ENCODE measurements at regions not wholly inside any gene's neighbourhood (a gene's known extent, or its start where the extent isn't known, plus 50 kb on each side); places are given as distances from the start of the nearest gene placed in this dataset.

DNA sequence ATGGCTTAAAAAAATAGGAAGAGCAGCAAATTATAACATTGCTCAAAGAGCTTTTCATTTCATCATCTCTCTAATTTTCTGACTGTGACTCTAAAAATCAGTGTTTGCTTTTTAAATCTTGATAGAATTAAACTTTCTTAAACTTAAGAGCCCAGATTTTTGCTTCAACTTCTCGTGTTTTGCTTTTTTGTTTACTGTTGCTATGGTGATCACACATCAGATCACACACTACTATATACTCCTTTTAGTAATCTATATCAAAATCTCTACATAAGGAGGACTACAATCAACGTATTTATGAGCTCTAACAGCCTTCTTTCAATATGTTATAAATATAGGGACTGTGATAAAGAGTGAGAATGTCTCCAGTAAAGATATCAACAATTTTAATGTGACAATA, 537.3 kb downstream of the KCNT2 start:
- TF ChIP-seq, protein P1, sequence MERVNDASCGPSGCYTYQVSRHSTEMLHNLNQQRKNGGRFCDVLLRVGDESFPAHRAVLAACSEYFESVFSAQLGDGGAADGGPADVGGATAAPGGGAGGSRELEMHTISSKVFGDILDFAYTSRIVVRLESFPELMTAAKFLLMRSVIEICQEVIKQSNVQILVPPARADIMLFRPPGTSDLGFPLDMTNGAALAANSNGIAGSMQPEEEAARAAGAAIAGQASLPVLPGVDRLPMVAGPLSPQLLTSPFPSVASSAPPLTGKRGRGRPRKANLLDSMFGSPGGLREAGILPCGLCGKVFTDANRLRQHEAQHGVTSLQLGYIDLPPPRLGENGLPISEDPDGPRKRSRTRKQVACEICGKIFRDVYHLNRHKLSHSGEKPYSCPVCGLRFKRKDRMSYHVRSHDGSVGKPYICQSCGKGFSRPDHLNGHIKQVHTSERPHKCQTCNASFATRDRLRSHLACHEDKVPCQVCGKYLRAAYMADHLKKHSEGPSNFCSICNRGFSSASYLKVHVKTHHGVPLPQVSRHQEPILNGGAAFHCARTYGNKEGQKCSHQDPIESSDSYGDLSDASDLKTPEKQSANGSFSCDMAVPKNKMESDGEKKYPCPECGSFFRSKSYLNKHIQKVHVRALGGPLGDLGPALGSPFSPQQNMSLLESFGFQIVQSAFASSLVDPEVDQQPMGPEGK (CRISPR knock-in tag; IDR thresholded peaks at IDR 0.05; ENCODE audit: borderline replicate concordance): no peak
- no peak for TF ChIP-seq POU6F1 (CRISPR knock-in tag; IDR thresholded peaks at IDR 0.05; ENCODE audit: borderline replicate concordance, low read depth)
- no peak for TF ChIP-seq ZNF70 (CRISPR knock-in tag; IDR thresholded peaks at IDR 0.05)
- no peak for TF ChIP-seq ARNTL (CRISPR knock-in tag; IDR thresholded peaks at IDR 0.05; ENCODE audit: borderline replicate concordance, low read depth)
- no peak for TF ChIP-seq BACH2 (CRISPR knock-in tag; IDR thresholded peaks at IDR 0.05; ENCODE audit: borderline replicate concordance)
- TF ChIP-seq, protein P2, sequence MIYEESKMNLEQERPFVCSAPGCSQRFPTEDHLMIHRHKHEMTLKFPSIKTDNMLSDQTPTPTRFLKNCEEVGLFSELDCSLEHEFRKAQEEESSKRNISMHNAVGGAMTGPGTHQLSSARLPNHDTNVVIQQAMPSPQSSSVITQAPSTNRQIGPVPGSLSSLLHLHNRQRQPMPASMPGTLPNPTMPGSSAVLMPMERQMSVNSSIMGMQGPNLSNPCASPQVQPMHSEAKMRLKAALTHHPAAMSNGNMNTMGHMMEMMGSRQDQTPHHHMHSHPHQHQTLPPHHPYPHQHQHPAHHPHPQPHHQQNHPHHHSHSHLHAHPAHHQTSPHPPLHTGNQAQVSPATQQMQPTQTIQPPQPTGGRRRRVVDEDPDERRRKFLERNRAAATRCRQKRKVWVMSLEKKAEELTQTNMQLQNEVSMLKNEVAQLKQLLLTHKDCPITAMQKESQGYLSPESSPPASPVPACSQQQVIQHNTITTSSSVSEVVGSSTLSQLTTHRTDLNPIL (CRISPR knock-in tag; IDR thresholded peaks at IDR 0.05; ENCODE audit: low read depth): no peak
- no peak for TF ChIP-seq ZC3H10 (CRISPR knock-in tag; IDR thresholded peaks at IDR 0.05)
- TF ChIP-seq, protein P3, sequence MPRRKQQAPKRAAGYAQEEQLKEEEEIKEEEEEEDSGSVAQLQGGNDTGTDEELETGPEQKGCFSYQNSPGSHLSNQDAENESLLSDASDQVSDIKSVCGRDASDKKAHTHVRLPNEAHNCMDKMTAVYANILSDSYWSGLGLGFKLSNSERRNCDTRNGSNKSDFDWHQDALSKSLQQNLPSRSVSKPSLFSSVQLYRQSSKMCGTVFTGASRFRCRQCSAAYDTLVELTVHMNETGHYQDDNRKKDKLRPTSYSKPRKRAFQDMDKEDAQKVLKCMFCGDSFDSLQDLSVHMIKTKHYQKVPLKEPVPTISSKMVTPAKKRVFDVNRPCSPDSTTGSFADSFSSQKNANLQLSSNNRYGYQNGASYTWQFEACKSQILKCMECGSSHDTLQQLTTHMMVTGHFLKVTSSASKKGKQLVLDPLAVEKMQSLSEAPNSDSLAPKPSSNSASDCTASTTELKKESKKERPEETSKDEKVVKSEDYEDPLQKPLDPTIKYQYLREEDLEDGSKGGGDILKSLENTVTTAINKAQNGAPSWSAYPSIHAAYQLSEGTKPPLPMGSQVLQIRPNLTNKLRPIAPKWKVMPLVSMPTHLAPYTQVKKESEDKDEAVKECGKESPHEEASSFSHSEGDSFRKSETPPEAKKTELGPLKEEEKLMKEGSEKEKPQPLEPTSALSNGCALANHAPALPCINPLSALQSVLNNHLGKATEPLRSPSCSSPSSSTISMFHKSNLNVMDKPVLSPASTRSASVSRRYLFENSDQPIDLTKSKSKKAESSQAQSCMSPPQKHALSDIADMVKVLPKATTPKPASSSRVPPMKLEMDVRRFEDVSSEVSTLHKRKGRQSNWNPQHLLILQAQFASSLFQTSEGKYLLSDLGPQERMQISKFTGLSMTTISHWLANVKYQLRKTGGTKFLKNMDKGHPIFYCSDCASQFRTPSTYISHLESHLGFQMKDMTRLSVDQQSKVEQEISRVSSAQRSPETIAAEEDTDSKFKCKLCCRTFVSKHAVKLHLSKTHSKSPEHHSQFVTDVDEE (CRISPR knock-in tag; IDR thresholded peaks at IDR 0.05): no peak
- TF ChIP-seq GLIS3 (CRISPR knock-in tag; IDR thresholded peaks at IDR 0.05): no peak
